Nucleus accumbens (tissue), 56 donors: ENCODE measurements at regions not wholly inside any gene's neighbourhood (a gene's known extent, or its start where the extent isn't known, plus 50 kb on each side); places are given as distances from the start of the nearest gene placed in this dataset.

Experiments
- DNase-seq, 56 donors: peaks; one replicate each; lab custom pipeline; 2025; lab: John Stamatoyannopoulos, UW

GRCh38 chr18:22033085-22033484 lies 136.3 kb upstream of the GATA6 start:
- no peak for DNase-seq

- no peak for DNase-seq
These were observed 135.1 kb upstream of the GATA6 start for GRCh38 chr18:22034276-22034675.

- DNase-seq = no peak
These were observed 128.9 kb upstream of the GATA6 start for GRCh38 chr18:22040533-22040932.

- DNase-seq = no peak
These were observed 125.6 kb upstream of the GATA6 start for GRCh38 chr18:22043837-22044236.

- no peak for DNase-seq
These were observed 124.7 kb upstream of the GATA6 start for GRCh38 chr18:22044474-22045220.

- DNase-seq = no peak
These were observed 124.0 kb upstream of the GATA6 start for GRCh38 chr18:22045221-22045918.

DNA sequence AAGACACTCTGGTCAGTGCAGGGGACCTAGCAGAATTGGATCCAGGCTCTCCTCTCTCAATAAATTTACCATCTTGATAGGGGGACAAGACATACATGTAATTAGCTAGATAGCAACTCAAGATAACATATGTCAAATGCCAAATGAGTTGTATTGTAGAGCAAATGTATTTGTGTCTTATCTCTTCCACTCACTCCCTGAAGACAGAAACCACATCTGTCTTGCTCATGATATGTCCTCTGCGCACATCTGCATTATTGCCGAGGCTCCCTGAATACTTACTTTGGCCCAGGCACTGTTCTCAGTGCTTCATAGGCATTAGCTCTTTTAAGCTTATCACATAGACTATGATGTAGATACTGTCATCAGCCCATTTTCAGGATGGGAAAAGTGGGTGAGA lies 122.9 kb upstream of the GATA6 start:
- DNase-seq = no peak

GRCh38 chr18:22047485-22047884 lies 121.9 kb upstream of the GATA6 start:
- DNase-seq = no peak

DNA sequence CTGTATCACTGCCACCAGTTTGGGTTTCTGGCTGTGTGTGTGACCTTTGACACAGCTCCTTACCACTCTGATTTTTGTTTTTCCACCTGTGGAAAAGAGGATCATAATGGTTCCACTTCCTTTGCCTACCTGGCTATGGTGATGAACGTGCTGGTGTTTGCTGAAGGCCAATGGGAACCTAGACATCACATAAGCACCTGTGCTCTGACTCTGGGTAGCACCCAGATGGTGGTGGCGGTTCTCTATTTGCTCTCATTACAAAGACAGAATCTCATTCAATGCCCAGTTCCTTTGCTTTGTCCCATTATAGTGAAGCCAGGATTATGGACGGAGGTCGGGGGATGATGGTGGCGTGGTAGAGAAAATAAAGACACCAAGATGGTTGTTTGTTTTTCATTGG lies 121.2 kb upstream of the GATA6 start:
- DNase-seq = no peak

GRCh38 chr18:22048932-22049615 lies 120.3 kb upstream of the GATA6 start:
- no peak for DNase-seq

- DNase-seq = no peak
These were observed 116.8 kb upstream of the GATA6 start for GRCh38 chr18:22052405-22053105.

GRCh38 chr18:22055466-22056238 lies 113.7 kb upstream of the GATA6 start:
- no peak for DNase-seq

GRCh38 chr18:22056950-22057349 lies 112.4 kb upstream of the GATA6 start:
- DNase-seq = no peak

GRCh38 chr18:22057908-22058527 lies 111.4 kb upstream of the GATA6 start:
- DNase-seq = no peak

GRCh38 chr18:22060361-22060760 lies 109.0 kb upstream of the GATA6 start:
- DNase-seq = no peak

DNA sequence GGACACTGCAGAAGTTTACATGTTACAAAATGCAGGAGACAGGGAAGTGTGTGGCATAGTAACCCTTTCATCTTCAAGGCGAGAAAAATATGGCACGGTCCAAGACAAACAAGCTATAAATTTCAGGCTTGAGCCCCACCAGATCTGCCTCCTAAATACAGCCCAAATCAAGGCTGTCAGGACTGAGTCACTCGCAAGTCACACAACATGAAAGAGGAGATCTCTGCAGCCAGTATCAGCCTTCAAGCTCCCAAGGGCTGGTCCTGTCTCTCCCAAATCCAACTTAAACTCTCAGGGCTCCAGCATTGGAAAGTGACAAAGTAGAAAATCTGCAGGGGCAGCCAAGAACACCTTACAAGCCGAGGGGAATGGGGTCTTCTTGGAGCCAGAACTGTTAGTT lies 106.3 kb upstream of the GATA6 start:
- DNase-seq = no peak

DNA sequence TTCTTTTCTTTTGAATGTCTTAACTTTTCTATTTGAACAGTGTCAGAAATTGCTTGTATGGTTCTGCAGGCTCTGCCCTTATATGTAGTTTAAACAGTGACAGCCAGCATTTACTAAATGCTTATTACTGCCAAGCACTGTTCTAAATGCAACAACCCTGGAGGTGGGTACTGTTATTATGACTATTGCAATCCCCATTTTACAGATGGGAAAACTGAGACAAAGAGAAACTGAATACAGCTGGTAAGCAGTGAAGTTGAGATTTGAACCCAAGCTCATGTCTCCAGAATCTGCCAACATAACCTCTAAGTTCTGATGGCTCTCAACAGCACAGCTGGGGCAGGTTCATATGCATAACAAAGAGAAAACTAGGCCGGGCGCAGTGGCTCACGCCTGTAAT lies 105.7 kb upstream of the GATA6 start:
- DNase-seq = no peak

DNA sequence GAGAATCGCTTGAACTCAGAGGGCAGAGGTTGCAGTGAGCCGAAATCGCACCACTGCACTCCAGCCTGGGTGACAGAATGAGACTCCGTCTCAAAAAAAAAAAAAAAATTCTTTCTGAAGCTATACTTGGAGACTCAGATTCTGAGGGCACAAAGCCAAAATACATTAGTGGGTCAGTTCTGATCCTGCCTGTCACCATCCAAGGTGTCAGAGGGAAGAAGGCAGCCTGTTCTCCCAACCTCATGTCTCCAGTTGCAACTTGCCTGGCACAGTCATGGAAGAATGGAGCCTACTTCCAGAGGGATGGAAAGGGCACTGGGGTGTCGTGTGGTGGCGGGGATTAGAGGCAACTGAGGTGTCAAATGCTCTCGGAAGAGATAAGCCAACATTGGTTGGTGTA lies 104.8 kb upstream of the GATA6 start:
- no peak for DNase-seq

GRCh38 chr18:22065311-22065710 lies 104.1 kb upstream of the GATA6 start:
- DNase-seq = no peak

DNA sequence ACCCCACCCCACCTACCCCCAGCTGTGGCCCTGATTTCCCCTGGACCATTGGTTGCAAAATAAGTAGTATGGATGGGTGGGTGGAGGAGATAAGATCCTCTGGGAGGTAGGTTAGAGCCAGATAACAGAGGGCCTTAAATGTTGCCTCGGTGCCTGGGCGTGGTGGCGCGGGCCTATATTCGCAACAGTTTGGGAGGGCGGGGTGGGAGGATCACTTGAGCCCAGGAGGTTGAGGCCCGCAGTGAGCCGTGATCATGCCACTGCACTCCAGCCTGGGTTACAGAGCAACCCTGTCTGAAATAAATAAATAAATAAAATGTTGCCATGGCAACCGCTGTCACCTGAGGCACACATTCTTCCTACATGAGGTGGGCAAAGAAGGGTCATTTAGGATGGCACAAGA lies 103.3 kb upstream of the GATA6 start:
- no peak for DNase-seq
